ENCODE measurements at regions not wholly inside any gene's neighbourhood (a gene's known extent, or its start where the extent isn't known, plus 50 kb on each side); places are given as distances from the start of the nearest gene placed in this dataset.

DNA sequence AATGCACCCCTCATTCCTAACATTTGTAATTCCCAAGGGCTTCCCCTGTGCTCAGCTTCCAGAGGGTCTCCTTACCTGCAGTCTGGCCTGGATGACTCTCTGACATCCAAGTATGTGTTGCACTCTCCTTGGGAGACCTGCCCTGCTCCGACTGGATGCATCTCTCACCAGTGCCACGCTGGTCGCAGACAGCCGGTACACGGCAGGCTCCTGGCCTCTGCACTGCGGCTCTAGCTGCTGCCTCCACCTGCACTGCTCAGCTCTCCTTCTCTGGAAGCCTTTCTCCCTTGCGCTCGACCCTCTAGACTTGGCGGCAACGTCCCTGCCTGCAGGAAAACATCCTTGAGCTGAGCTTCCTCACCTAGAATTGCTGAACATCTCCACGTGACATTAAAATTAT, 685.9 kb downstream of the BRD1 start:
- TF ChIP-seq CTCF (IDR thresholded peaks at IDR 0.05; ENCODE audit: low read depth, low read length): no peak
- no peak for TF ChIP-seq POLR2A (IDR thresholded peaks at IDR 0.05; ENCODE audit: extremely low read depth, insufficient read length)

Data from NB4 (cell line).